ENCODE measurements at regions not wholly inside any gene's neighbourhood (a gene's known extent, or its start where the extent isn't known, plus 50 kb on each side); places are given as distances from the start of the nearest gene placed in this dataset.
A peak's percentile ranks its signal among the peaks of the same experiment; 100 is the strongest.

DNA sequence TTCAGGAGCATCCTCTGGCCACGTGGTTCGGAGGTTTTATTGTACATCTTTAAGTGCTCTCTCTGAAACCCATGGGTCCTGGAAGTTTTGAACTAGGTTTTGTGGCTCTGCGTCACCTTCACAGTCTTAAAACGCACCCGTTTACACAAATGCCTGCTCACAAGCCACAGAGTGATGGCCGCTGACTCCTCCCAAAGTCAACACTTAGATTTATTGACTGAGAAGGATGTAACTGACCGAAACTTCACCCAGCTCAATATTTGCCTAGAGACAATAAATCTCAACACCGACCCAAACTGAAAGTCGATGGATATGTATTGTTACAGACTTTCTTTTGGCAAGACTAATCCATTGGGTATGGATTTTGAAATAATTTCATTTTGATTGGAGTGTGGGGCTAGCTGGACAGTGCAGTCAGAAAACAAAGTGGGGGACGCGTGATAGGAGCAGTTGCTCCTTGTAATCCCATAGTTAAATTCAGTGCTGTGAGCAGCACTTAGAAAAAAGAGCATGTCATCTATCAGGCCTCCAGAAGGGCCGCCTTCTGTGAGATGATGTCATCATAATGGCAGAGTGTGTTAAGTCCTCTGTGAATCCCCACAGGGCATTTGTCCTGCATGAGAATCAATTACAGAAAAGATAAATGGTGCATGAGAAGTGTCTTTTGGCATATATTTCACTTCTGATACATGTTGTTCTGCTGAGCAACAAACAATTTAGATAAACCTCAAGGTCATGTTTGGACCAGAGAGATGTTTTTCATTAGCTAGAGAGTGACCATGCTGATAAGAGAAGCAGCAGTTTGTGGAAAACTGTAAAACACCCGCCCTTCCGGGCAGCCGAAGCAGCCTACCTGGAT is 183.7 kb downstream of the INO80D start:
- DNase-seq: peak in 1 of 2 experiments; percentile 61

DNA sequence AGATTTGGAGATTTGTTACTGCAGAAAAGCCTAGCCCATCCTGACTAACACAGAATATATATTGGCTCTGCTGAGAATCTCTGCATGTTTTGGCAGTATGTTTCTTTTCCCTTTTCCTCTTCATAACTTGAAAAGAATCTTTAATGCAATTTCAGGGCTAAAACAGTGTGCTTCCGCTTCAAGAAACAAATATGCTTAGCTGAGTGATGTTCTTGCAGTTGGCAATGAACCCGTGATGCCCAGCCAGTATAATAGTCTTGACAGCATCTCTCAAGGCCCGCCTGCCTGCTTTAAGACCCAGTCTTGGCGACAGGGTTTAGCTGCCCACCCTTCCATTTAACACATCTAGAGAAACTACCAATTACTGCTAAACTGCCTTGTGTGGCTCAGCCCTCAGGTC is 184.5 kb downstream of the INO80D start:
- no peak for DNase-seq

DNA sequence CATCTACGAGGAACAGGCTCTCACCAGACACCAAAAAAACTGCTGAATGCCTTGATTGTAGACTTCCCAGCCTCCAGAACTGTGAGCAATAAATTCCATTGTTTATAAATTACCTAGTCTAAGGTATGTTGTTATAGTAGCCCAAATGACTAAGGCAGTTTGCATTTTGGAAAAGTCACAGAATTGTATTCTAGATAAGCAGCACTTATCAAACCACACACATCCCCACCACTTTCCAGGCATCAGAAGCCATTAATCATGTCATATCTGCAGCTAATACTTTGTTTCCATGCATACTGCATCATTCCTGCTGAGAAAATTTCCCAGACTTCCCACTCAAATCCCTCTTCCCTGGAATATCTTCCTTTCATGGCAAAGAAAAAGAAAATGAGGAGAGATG is 187.2 kb downstream of the INO80D start:
- DNase-seq: no peak

DNA sequence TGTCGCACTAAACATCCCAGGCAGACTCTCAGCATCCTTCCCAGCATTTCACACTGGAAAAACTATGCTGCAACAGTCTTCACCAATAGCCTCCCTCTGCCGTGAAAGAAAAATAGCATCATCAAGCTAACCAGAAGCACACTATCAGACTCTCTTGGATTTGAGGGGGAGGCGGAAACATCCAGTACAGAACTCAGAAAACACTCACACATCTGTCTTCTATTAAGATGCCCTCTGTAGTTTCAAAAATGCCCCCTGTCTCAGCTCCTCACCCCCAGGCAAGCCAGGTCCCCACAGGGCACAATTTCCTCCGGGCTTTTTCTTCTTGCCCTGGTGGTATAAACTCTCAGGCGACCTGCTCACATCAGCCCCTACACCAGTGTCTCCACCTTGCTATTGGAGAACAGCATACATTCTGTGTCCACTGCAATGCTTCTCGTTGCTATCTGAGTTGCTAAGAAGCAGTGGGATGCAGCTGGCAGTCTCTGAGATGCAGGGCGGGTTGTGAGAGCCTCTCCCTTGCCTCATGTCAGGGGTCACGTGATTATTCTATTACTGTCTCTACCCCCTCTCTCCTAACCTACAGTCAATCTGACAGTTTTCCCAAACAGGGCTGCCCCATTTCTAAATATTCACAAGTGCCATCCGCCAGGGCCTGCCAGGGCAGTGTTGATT is 189.9 kb downstream of the INO80D start:
- peak in 1 of 2 experiments; percentile 16 for DNase-seq

DNA sequence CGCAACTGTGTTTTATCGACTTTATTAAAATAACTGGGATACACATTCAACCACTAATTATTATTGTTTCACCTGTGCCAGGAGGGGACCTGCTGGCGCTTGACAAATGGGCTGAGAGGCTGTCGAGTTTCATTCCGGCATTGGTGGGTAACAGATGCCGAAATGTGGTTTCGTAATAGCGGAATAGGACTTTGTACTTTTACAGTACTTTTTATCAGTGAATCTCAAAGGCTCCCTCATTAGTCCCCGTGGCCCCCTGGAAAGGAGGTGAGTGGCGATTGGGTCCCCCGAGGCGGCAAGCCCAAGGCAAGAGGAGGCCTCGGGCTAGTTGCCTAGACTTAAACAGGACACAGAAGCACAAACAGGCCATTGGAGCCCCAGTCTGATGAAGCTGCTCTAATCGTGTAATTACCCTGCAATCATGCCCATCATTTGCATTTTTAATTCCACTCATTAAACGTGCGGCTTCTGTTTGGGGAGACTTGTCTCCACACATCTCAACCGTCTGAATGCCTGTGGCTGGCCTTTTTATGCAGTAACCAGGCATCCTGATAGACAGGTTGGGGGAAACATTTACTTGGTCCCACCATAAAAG is 193.2 kb downstream of the INO80D start:
- DNase-seq: no peak

DNA sequence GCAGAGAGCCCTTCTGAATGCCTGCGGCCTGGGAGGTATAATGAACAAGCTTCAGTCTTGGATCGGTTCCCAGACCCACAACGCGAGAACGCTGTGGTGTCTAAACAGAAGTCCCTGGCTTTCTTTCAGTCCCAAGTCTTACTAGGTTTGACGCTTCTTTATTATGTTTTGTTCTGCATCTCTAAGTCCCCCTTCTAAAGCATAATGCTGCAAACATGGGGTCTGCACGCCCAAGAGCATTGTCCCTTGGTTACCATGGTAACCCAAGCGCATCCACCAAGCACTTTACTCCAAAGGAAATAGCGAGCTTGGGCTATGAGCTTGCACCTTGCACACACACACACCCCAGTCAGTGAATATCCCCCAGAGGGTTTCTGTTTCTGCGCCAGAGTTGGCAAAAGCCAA is 193.7 kb downstream of the INO80D start:
- DNase-seq: peak in 1 of 2 experiments; percentile 6

DNA sequence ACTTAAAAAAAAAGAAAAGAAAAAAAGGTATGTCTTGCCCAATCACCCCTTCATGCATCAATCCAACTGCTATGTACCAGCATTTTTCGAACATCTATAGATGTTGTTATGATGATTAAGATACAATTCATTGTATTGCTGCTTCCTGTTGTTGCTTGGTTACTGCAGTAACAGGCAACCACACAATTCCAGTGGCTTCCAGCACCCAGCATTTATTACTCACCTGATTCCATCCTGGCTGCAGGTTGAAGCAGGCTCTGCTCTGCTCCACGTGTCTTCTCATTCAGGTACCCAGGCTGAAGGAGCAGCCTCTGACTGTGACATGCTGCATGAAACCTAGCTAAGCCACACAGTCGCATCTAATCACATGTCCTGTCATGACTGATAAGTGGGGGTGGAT is 196.9 kb downstream of the INO80D start:
- no peak for DNase-seq

DNA sequence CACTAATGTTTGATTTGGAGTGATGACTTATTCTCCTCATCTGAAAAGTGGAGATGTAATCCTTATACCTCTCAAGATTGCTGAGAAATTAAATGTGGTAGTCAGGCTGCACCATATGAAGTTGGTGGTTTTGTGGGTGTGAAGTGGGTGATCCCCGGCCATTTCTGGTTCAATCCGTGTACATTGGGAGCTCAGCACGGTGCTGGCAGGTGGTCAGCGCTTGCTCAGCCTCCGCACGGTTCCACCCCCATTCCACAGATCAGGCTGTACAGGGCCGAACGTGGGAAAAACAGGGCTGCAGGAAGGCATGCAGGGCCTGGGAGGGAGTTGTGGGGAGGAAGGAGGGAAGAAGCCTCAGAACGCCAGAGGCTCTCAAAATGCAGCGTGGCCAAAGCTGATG is 198.3 kb downstream of the INO80D start:
- DNase-seq: no peak

DNA sequence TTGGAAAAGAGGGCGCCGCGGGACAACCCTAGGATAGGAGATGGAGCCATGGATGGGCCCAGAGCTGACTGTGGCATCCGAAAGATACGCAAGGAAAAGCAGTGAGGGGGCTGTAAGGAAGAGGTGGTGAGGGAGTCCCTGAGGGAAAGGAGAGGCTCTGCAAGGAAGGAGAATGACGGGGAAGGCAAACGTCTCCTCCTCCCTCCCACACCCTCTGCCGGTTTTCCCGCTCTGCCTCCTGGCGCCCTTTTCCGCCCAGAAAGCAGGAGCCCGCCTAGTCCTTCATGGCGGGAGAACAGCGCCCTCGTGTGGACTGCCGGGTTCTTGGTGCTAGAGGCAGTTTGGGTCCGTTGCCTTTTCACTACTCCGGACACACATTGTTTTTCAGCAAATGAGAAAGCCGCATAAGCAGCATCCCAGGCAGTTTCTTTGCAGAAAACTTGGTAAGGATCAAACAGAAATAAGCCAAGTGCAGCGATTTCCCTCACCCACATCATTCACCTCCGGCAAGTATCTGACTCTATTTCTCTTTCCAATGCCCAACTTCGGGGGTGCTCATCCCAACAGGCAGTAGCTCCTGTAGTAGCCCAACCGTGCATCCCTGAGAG is 200.4 kb downstream of the INO80D start:
- peak; percentile 72 to 90 for DNase-seq

DNA sequence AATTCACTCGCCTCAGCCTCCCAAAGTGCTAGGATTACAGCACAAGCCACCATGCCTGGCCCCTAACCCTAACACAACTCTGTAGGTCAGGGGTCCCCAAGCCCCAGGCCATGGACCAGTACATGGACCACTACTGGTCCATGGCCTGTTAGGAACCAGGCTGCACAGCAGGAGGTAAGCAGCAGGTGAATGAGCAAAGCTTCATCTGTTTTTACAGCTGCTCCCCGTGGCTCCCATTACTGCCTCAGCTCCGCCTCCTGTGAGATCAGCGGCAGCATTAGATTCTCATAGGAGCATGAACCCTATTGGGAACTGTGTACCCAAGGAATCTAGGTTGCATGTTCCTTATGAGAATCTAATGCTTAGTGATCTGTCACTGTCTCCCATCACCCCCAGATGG is 201.7 kb downstream of the NRP2 start:
- DNase-seq: peak; percentile 32 to 79

DNA sequence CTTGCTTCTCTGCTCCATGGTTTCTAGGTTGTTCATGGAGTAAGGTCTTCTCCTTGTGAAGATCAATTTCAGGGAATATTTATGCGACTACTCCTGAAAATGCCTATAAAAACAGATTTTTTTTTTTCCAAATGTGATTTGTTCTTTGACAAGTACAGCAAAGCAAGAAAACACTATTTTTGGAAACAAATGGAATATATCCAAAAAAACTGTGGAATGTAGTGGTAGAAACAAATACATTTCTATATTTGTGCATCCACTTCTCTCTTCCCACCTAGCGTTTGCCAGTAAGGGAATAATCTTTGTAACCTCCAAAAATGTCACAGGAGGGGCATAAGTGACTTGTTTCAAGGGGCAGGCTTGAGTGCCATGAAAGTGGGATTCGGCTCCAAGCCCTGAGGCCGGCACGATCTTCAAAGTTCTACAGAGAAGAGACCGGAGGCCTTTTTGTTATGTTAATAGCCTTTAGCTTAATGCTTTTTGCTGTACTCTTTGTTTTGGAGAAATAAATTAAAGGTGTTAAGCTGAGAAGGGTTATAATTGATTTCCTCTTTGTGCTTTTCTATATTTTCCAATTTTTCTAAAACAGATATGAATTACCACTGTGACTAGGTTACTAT is 200.6 kb downstream of the NRP2 start:
- DNase-seq: no peak

DNA sequence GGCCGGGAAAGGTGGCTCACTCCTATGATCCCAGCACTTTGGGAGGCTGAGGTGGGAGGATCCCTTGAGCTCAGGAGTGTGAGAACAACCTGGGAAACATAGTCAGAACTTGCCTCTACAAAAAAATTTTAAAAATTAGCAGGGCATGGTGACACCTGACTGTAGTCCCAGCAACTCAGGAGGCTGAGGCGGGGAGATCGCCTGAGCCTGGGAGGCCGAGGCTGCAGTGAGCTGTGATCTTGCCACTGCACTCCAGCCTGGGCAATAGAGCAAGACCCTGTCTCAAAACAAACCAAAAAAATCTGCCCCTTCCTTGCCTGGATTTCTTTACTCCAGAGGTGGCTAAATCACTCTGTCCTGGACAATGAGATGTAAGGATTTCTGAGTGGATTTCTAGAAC is 197.7 kb downstream of the NRP2 start:
- DNase-seq: no peak

DNA sequence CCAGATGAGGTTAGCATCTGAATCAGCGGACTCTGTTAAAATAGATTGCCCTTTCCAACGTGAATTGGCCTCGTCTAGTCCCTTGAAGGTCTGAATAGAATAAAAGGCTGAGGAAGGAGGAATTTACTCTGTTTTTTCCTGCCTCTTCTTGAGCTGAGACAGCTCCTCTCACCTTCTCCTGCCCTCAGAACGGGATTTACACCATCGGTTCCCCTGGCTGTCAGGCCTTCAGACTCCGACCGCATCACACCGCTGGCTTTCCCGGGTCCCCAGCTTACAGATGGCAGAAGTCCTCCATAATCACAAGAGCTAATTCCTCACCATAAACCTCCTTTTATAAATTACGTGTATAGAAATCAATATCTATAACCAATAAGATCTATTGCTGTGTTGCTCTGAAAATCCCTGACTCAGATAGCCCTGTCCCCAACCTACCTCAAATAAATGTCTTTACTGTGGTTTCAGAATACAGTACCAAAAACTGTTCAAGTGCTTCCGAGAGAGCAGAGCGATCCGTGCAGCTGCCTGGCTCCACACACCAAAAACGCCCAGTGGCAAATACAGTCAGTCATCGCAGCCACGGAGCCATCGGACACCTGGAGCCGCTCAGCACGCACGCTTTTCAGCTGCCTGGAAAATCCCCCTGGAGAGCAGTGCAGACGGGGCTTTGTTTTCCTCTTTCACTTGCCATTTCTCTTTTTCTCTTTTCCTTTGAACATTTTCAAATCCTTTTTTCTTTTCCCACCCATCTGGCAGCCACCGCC is 196.9 kb downstream of the NRP2 start:
- peak; percentile 50 to 77 for DNase-seq

DNA sequence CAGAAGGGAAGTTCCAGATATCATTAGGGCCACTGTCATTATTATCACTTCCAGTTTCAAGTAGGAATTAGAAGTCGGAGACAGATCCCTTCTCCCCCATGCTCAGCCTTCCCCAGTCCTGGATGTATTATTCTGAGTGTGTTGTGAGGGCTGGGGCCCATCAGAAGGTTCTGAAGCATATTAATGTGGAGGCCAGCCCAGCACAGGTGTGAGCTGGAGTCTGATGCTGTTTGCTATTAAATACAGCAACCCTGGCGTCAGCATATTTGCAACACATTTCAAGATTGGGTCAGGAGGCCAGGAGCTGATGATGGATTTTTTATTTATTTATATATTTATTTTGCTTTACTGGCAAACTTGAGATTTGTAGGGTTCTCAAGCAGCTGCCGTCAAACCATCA is 195.2 kb downstream of the NRP2 start:
- DNase-seq: peak in 1 of 2 experiments; percentile 20

DNA sequence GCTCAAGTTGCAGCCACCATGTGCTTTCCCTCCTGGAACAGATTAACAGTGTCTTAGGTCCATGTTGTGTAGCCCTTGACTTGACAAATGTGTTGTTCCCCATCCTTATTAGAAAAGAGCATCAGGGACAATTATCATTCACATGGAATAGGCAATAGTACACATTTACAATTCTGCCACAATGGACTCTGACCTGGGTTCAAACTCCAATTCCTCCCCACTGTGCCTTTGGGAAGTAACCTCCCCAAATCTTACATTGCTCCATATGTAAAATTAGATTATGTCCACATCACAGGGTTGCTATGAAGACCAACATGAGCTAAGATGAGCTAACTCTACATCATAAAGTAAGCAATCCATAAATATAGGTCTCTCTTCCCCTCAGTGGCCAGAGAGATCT is 193.8 kb downstream of the NRP2 start:
- DNase-seq: peak in 1 of 2 experiments; percentile 37

DNA sequence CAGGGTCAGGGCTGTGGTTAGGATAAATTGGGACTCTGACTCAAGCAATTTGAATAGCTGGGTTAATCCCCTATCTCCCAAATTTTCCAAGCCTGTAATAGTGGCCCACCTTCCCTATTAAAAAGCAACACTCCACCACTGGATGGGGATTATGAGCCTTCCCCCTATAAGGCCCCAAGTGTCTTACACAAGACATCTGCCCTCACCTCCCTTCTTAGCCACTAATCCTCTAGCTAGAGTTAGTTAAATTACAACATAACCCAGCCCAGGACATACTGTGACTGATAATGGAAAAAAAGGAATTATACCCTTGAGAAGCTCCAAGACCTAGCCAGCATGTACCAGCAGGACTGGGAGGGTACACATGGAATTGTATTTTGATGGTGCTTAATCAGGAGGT is 190.4 kb downstream of the NRP2 start:
- peak; percentile 73 to 93 for DNase-seq

DNA sequence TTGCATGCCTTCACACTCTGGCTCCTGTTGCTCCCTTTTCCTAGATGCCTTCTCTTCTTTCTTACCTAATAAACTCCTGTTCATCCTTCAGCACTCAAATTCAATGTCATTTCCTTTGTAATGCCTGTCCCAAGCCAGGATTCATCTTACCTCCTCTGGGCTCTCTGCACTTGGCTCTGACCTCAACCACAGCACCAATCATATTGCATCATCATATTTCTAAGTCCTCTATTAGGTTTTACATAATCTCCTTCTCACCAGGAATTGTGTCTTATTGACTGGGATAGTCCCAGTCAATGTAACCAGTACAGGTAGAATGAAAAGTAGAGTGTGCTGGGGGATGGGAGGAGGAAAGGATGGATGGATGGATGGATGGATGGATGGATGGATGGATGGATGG is 187.1 kb downstream of the NRP2 start:
- no peak for DNase-seq

DNA sequence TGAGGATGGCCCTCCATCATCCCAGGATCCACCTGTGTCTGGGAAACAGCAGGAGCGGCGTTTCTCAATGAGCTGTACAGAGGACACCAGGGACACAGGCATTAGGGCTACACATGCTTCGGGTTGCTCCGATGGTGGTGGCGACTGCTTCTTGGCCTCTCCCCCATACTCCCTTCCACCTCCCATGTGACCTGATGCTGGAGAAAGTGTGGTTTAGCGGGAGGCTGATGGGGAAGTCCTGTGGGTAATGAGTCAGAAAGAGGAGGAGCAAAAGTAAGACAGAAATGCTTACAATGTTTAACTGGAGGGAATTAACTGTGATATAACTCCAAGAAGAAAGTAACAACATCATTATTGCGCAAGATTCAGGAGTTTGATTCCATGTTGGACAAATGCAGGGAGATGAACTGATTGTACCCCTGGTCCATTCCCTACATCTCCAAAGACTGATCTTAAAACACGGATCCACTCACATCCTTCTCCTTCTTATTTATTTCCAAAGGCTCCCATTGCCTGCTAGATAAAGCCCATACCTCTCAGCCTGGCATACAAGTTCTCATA is 186.6 kb downstream of the NRP2 start:
- DNase-seq: no peak

DNA sequence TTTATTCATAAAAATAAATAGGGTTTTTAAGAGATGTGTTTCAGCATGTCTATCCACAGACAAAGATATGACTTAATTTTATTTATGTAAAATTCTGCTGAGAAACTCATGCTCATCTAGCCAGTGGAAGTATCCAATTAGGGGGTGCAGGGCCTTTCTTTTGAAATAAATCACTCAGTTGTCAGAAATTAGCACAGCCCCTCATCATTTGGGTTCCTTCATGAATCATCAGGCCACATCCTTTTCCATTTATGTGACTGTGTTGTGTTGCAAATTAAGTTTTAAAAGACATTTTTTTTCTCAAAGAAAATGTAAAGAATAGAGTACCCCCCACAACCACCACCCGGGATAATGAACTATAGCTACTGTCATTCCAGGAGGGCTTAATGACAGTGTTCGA is 185.8 kb downstream of the NRP2 start:
- no peak for DNase-seq

DNA sequence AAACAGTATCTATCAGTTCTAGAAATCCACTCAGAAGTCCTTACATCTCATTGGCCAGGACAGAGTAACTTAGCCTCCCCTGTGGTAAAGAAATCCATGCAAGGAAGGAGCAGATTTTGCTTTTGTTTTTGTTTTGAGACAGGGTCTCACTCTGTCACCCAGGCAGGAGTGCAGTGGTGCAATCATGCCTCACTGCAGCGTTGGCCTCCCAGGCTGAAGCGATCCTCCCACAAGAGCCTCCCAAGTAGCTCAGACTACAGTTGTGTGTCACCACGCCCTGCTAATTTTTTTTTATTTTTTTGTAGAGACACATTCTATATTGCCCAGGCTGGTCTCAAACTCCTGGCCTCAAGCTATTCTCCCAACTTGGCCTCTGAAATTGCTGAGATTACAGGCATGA is 185.1 kb downstream of the NRP2 start:
- no peak for DNase-seq

DNA sequence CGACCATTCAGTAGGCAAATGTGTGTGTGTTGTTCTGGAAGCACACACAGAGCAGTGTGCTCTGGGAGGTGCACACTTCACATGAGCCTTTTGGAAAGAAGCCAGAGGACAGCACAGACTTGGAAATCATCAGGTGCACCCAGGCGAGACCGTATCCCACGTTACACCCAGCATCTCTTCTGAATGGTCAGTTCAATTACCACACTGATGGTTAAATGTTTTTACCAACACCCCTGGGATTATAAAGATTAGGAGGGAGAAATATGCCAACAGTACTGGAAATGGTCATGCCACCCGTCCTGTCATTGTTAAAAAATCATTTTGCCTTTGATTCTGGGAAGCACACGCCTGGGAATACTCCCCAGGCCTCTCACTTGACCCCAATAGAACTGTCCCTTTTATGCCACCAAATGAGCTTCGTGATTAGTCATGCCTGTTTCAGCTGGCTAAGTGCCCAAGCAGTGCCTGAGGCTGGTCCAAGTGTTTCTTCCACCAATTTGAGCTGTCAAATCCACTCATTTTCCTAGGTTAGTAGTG is 183.7 kb downstream of the NRP2 start:
- DNase-seq: peak; percentile 40 to 72

DNA sequence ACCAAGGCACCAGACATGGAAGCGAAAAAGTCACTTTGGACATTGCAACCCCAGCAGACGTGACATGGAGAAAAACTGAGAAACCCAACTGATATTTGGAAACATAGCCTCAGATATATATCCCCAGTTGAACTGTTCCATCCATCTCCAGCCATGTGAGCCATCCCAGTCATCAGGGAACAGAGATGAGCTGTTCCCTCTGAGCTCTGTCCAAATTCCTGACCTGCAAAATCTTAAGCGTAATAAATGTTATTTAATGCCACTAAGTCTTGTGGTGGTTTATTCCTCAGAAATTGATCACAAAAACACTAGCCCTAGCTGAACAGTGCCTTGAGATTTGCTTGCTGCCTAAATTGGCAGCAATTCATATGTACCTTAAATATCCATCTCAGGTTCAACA is 182.8 kb downstream of the NRP2 start:
- DNase-seq: no peak

All from NCI-H524 (cell line).